Endodermal cell (in vitro differentiated cells): ENCODE measurements at regions not wholly inside any gene's neighbourhood (a gene's known extent, or its start where the extent isn't known, plus 50 kb on each side); places are given as distances from the start of the nearest gene placed in this dataset.

ENCODE experiments used
- DNase-seq: peaks from one replicate; pipeline ENCODE4 v3.0.0-alpha.2; 2017
- H3K27ac ChIP-seq: 2 replicates; pipeline ENCODE4 v1.5.1; 2013; ENCODE audit warnings: mild to moderate bottlenecking, low read depth, low read length, moderate library complexity
- H3K27me3 ChIP-seq: 2 replicates; pipeline ENCODE4 v1.6.1; 2013; ENCODE audit warnings: mild to moderate bottlenecking, low read length, moderate library complexity; ENCODE audit not compliant: insufficient read depth, control insufficient read depth, poor library complexity, severe bottlenecking
- H3K36me3 ChIP-seq: 2 replicates; pipeline ENCODE4 v1.7.0; 2013; ENCODE audit warnings: mild to moderate bottlenecking, low read length, moderate library complexity; ENCODE audit not compliant: control insufficient read depth, insufficient read depth
- H3K4me1 ChIP-seq: one replicate; pipeline ENCODE4 v1.7.0; 2013; ENCODE audit warnings: low read length; ENCODE audit not compliant: control insufficient read depth, insufficient read depth
- H3K4me3 ChIP-seq: 2 replicates; pipeline ENCODE4 v1.5.1; 2013; ENCODE audit warnings: mild to moderate bottlenecking, low read length, moderate library complexity
- H3K9ac ChIP-seq: 2 replicates; pipeline ENCODE4 v1.6.1; 2013; ENCODE audit warnings: mild to moderate bottlenecking, low read length, moderate library complexity; ENCODE audit not compliant: poor library complexity, severe bottlenecking; ENCODE audit errors: extremely low read depth
- H3K9me3 ChIP-seq: 2 replicates; pipeline ENCODE4 v1.6.1; 2013; ENCODE audit warnings: mild to moderate bottlenecking, low read length, moderate library complexity; ENCODE audit not compliant: control insufficient read depth
- H3K27ac Mint-ChIP-seq: 2 replicates; pipeline ENCODE4 v1.8.0; 2020; ENCODE audit warnings: mixed read lengths
- H3K27me3 Mint-ChIP-seq: 2 replicates; pipeline ENCODE4 v1.8.0; 2021; ENCODE audit warnings: mild to moderate bottlenecking, mixed read lengths; ENCODE audit not compliant: insufficient read depth
- H3K36me3 Mint-ChIP-seq: 2 replicates; pipeline ENCODE4 v1.8.0; 2020; ENCODE audit warnings: low read depth, mixed read lengths
- H3K4me1 Mint-ChIP-seq: 2 replicates; pipeline ENCODE4 v1.8.0; 2020; ENCODE audit warnings: mixed read lengths
- H3K4me3 Mint-ChIP-seq: 2 replicates; pipeline ENCODE4 v1.8.0; 2020; ENCODE audit warnings: mild to moderate bottlenecking, moderate library complexity, mixed read lengths
- H3K9me3 Mint-ChIP-seq: 2 replicates; pipeline ENCODE4 v1.8.0; 2020; ENCODE audit warnings: mild to moderate bottlenecking, mixed read lengths
- CTCF ChIP-seq: fragments of 200-600 bp; sonication (generic); conservative IDR thresholded peaks from 2 replicates; pipeline ENCODE4 v1.5.0; 2021; ENCODE audit warnings: antibody characterized with exemption, mild to moderate bottlenecking
- WGBS, 2 experiments: methylation state at CpG; one replicate each; pipeline versions ENCODE4 v1.1.5 to v1.1.7; 2013; ENCODE audit warnings: missing lambda C conversion rate in 2 of 2, mixed read lengths in 1 of 2; ENCODE audit not compliant: insufficient coverage in 1 of 2, insufficient read length in 1 of 2; 5-methylcytosine and 5-hydroxymethylcytosine counted together

GRCh38 chr16:26344976-26345375 lies 653.2 kb downstream of the HS3ST4 start:
- DNase-seq: no peak
- Histone ChIP-seq H3K9ac (no peak overlapping the region), H3K4me1 (no peaks in the 10 kb centered on the region), H3K9me3 (no peaks in the 10 kb centered on the region), H3K36me3 (no peaks in the 10 kb centered on the region), H3K27ac (no peak overlapping the region), H3K4me3 (no peak overlapping the region), H3K27me3 (no peaks in the 10 kb centered on the region)
- H3K27me3 Mint-ChIP-seq: peaks cover 45% of the 10 kb centered on the region
- no peak overlapping the region for H3K27ac Mint-ChIP-seq
- no peaks in the 10 kb centered on the region for H3K36me3 Mint-ChIP-seq
- no peak for TF ChIP-seq CTCF
- H3K9me3 Mint-ChIP-seq: no peaks in the 10 kb centered on the region
- H3K4me1 Mint-ChIP-seq: peaks cover 9% of the 10 kb centered on the region
- no peak overlapping the region for H3K4me3 Mint-ChIP-seq
- WGBS, 2 experiments: 83 to 93% methylated on average over 5 of the region's 5 CpGs

- no peaks in the 10 kb centered on the region for H3K36me3 Mint-ChIP-seq
- H3K27ac Mint-ChIP-seq: no peak overlapping the region
- Histone ChIP-seq H3K36me3 (no peaks in the 10 kb centered on the region), H3K27ac (no peak overlapping the region), H3K9ac (no peak overlapping the region), H3K9me3 (no peaks in the 10 kb centered on the region), H3K4me1 (no peaks in the 10 kb centered on the region), H3K27me3 (no peaks in the 10 kb centered on the region), H3K4me3 (no peak overlapping the region)
- DNase-seq: no peak
- H3K9me3 Mint-ChIP-seq: no peaks in the 10 kb centered on the region
- no peak for TF ChIP-seq CTCF
- no peak overlapping the region for H3K4me3 Mint-ChIP-seq
- H3K27me3 Mint-ChIP-seq: peaks cover 48% of the 10 kb centered on the region
- H3K4me1 Mint-ChIP-seq: peaks cover 9% of the 10 kb centered on the region
- 65 to 93% methylated on average over 2 to 4 of the region's 4 CpGs for WGBS, 2 experiments
These were observed 654.2 kb downstream of the HS3ST4 start for GRCh38 chr16:26345966-26346365.

GRCh38 chr16:26348095-26348494 lies 656.3 kb downstream of the HS3ST4 start:
- Mint-ChIP-seq H3K27me3 (peaks cover 30% of the 10 kb centered on the region), H3K4me3 (no peak overlapping the region), H3K27ac (no peak overlapping the region), H3K36me3 (no peaks in the 10 kb centered on the region), H3K4me1 (peaks cover 11% of the 10 kb centered on the region), H3K9me3 (no peaks in the 10 kb centered on the region)
- Histone ChIP-seq H3K9me3 (no peaks in the 10 kb centered on the region), H3K36me3 (no peaks in the 10 kb centered on the region), H3K27ac (no peak overlapping the region), H3K4me1 (no peaks in the 10 kb centered on the region), H3K4me3 (no peak overlapping the region), H3K27me3 (no peaks in the 10 kb centered on the region), H3K9ac (no peak overlapping the region)
- no peak for TF ChIP-seq CTCF
- no peak for DNase-seq
- WGBS, 2 experiments: 95 to 98% methylated on average over 6 to 10 of the region's 10 CpGs
